GM21786 (cell line): ENCODE measurements at regions not wholly inside any gene's neighbourhood (a gene's known extent, or its start where the extent isn't known, plus 50 kb on each side); places are given as distances from the start of the nearest gene placed in this dataset.
"Not testable (repeated sequence)": the region's sequence is repeated elsewhere in the genome, so short reads cannot be mapped to it uniquely, and the experiment has no call there.

Experiments
- ATAC-seq: cut with Tn5 transposase; IDR thresholded peaks from one replicate; pipeline ENCODE4 v1.9.1; 2021; ENCODE audit not compliant: unreplicated experiment

DNA sequence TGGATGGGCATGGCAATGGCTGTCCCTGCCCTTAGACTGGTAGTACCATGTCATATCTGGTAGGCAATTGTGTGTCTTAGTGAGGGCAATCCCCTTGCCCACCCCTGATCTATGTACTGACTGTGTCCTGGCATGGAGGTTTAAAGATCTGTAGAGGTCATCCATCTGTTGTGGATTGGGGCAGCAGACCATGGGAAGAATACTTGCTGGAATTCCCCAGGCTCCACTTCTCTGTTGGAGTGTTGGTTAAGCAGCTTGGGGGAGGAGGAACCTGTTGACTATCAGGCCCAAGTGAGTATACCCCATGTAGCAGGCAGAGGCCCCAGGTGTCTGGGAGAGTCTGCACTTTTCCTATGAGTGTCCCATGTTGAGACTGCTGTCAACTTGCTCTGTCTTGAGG lies 246.7 kb upstream of the DIPK2B start:
- no peak for ATAC-seq

DNA sequence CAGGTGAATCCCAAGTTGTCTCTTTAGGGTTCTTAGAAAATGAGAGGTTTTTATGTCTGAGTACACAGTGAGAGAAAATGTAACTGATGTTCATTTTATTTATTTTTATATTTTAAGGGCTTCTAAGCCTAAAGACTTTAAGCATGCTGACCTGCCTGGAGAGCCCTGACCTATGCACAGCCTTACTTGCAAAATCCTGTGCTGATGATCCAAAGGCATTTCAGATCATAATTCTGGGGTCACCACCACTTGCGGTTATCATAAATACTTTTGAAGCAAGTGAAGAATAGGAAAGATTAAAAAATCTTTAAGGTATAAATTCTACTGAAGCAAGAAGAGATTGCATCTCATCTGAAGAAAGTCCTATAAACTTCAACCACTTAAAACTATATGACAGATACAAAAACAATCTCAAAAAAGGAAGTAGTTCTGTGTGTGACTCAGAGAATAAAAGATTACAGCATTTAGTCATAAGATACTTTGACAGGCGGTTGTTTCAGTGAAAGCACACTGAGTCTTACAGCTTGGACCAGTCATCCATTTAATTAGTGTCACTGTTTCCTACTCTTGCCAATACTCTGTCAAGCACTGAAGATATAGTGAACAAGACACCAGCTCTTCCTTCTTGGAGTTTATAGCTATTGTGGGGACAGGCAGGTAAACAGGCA lies 245.2 kb upstream of the DIPK2B start:
- ATAC-seq = no peak

DNA sequence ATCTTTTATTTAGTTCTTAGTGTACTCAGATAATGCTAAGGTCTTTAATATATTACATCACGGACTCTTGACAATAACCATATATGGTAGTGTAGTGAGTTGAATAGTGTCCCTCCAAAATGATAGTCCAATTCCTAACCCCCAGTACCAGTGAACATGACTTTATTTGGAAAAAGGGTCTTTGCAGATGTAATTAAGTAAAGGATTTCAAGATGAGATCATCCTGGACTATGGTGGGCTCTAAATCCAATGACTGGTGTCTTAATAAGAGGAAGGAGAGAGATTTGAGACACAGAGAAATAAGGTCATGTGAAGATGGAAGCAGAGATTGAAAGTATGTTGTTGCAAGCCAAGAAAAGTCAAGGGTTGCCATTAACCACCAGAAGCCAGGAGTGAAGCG lies 236.5 kb upstream of the DIPK2B start:
- no peak for ATAC-seq

DNA sequence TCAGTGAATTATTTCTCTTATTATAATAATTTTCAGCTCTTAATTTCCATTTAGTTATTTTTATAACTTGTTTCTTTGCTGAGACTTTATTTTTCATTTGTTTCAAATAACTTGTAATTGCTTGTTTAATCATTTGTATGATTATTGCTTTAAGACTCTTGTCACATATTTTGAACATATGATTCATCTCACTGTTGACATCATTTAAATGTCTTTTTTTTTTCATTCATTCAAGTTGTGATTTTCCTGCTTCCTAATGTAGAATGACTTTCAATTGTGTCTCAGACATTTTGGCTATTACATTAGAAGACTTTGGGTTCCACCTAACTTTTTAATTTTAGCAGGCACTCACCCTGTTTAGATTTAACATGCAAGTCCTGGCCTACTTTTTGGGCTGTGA lies 234.8 kb upstream of the DIPK2B start:
- no peak for ATAC-seq

DNA sequence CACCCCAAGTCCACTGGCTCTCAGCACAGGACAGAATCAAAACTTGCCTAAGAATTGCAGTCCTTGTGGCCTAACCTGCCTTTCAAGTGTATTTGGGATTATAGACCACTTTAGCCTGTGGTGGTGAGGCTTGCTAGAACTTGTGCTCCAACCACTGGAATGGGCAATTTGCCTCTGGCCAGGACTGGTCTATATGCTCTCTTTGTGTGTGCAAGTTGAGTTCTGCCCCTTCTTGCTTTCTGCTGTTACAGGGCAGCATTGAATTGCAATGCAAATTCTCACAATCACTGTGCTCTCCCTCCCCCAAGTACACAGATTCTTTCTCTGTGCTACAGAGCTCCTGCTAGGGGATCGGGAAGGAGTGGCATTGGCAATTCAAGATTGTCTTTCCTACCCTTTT lies 233.6 kb upstream of the DIPK2B start:
- no peak for ATAC-seq

DNA sequence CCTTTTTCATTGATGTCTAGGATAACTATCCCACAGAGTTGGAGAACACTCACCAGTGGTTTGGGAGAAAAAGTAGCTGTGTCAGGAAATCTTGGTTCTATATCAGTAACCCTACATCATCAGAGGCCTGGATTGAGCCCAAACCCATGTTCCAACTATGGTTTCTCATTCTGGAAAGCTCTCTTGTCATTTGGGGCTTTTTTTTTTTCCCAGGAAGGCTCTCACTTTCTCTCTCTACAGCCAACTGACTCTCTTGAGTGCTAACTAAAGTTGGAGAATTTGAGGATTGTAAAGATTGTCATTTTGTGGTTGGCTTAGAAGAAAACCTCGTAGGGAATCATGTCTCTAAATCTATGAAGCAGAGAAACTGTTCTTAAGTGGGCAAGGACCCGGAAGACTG lies 228.2 kb upstream of the DIPK2B start:
- no peak for ATAC-seq

DNA sequence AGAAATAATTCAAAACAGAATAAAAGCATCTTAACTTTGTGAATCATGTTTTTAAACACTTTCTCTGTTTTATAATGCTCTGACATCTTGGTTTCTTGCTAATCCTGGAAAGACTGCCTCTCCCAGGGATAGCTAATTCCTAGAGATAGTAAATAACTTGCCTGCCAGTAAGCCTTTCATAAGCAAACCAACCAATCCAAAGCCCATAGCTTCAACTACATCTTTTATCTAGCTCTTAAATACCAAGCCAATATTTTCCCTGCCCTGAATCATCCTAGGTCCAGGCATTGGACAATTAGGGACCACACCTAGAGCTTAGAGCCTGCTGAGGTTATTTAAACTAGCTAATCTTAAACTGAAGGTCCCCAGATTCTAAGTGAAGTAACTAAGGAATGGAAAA lies 223.7 kb upstream of the DIPK2B start:
- ATAC-seq = no peak

DNA sequence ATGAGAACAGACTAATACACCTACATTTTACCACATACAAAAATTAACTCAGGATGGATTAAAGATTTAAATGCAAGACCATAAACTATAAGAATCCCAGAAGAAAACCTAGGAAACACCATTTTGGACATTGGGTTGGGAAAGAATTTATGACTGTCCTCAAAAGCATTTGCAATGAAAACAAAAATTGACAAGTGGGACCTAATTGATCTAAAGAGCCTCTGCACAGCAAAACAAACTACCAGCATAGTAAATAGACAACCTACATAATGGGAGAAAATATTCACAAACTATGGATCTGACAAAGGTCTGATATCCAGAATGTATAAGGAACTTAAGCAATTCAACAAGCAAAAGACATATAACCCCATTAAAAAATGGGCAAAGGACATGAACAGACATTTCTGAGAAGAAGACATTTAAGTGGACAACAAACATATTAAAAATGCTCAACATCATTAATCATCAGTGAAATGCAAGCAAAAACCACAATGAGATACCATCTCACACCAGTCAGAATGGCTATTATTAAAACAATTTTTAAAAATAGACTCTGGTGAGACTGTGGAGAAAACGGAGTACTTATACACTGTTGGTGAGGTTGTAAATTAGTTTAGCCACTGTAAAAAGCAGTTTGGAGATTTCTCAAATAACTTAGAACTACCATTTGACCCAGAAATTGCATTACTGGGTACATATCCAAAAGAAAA lies 221.7 kb upstream of the DIPK2B start:
- no peak for ATAC-seq

DNA sequence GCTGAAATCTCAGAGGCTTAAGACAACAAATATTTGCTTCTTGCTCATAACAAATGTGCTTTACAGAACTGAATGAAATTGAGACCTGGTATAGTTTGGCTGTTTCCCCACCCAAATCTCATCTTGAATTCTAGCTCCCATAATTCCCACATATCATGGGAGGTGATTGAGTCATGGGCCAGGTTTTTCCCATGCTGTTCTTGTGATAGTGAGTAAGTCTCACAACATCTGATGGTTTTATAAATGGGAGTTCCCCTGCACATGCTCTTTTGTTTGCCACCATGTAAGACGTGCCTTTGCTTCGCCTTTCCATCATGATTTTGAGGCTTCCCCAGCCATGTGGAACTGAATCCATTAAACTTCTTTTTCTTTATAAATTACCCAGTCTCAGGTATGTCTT lies 221.1 kb upstream of the DIPK2B start:
- ATAC-seq = no peak

DNA sequence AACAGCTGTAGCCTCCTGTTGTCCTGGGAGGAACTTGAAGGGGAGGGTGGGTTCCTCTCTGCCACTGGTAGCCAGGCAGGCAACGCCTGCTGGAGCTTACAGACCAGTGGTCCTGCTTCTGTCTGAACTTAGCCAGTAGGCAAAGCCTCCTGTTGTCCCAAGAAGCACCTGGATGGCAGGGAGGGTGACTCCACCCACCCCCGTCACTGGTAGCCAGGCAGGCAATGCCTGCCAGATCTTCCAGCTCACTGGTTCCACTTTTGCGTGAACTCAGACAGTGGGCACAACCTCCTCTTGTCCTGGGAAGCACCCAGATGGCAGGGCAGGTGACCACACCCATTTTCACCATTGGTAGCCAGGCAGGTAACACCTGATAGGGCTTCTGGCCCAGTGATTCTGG lies 203.5 kb upstream of the DIPK2B start:
- ATAC-seq = no peak

DNA sequence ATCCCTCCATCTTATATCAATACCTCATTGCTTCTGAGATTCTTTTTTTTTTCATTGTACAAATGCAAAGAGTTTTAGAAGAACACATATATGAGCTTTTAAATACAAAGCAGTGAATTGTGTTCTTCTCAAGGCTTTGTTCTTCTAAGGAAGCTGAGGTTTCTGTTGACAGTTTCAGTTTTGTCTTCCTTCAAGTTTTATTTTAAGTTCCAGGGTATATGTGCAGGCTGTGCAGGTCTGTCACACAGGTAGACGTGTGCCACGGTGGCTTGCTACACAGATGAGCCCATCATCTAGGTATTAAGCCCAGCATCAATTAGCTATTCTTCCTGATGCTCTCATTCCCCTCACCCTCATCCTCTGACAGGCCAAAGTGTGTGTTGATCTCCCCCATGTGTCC lies 201.2 kb upstream of the DIPK2B start:
- ATAC-seq = no peak

DNA sequence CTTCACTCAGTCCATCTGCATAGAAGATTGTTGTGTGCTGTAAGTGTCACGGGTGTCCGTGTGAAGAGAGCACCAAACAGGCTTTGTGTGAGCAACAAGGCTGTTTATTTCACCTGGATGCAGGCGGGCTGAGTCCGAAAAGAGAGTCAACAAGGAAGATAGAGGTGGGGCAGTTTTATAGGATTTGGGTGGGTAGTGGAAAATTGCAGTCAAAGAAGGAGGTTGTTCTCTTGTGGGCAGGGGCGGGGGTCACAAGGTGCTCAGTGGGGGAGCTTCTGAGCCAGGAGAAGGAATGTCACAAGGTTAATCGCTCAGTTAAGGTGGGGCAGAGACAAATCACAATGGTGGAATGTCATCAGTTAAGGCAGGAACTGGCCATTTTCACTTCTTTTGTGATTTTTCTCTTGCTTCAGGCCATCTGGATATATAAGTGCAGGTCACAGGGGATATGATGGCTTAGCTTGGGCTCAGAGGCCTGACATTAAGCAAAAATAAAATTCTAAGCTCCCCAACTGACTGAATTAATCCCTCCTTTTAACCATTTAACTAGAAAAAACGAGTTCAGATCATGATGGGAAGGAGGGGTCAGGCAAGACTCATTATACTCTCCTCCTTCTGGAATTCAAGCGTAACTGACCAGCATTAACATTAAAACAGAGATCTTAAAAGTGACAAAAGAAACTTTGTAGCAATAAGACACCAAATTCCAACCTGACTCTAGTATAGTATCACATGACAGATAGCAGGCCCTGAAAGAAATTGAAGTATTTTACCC lies 200.5 kb upstream of the DIPK2B start:
- ATAC-seq = not testable (repeated sequence)

DNA sequence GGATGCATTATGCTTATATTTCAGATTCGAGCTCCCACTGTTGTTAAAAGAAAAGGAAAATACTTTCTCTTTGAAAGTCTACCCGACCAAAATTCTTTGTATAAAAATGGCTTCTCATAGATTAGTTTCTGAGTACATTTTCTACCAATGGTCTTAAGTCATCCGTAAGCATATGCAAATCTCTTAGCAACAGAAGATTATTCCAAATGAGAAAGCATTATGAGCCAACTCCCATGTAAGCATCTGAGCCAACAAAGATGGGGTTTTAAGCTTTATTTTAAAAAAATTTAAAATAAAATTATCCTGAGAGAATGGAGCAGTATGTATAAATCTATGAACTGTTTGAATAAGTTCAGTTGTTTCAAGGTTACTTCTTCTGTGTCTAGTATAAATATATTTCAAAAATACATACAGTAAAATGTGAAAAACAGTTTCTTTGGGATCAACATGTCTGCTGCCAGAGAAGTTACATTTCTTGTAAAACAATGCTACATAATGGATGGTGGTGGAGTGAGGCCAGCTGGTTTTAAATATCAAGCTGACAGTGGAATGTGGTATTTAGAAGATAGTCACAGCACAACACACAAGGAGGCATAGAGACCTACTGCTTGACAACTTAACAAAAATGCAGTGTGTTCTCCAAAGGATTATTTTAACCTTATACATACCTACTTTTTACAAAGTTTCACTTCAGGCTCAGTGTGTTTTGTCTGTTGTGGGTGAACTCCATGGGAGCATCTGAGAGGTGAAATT lies 199.5 kb upstream of the DIPK2B start:
- no peak for ATAC-seq

DNA sequence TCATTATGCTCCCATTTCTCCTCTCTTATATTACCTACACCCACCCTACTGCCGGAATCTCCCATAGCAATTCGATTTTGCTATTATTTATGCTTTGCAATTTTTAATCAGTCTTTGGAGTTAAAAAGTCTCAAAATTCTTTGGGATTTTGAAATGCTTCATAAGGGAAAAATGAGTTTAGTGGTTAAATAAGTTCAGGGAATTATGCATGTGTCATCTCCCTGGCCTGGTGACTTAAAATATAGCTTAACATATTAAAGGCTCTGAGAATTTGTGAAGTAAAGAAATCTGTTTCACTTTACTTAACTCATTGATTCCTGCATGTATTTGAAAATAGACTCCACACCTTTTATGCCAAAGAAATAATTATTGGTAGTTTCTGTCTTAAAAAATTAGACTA lies 185.1 kb upstream of the DIPK2B start:
- ATAC-seq = no peak

DNA sequence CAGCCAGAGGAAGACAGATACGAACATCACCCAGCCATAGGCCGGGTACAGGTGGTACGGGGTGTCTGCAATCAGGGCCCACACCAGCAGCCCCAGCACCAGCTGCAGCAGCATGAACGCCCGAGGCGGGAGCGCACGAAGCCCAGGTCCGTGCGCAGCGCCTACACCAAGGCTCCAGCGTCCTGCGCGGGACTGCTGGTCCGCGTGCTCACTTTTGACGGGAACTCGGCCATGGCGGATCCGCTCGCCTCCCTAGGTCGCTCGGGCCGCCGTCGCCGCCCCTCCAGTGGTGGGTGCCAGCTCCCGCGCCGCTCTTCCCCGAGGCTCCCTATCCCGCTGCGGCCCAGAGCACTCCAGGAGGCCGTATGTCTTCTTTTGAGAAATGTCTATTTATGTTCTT lies 181.2 kb upstream of the DIPK2B start:
- no peak for ATAC-seq

DNA sequence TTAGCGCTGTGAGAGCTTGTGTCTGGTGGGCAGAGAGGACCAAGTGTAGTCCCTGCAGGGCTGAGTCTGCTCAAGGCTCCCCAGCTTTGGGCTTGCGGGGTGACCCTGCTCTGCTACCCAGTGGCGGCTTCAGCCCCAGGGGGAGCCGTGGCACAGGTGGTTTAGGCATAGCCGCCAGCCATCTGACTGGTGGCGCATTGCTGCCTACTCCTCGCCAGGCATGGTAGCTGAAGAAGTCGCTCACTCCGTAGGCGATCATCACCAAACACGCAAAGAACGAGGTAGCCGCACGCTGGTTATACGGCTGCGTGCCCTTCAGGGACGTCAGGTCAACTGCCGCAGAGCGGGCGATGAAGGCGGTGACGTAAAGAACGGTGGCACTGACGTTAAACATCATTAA lies 180.7 kb upstream of the DIPK2B start:
- no peak for ATAC-seq

DNA sequence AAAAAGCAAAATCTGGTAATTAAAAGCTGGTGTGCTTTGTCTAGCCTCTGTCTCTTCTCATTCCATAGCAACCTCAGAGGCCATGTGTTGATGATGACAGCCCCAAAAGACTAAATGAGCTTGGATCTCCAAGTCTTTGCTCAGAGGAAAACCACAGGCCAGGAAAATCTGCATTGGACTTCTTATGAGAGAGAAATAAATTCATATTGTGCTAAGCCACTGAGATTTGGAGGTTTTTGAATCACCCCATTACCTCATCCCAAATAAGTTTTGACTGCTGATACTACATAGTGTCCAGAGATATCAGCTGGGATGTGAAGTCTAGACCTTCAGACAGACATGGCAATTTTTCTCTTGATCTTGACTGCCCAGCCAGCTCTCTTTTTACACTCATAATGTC lies 178.6 kb upstream of the DIPK2B start:
- no peak for ATAC-seq

DNA sequence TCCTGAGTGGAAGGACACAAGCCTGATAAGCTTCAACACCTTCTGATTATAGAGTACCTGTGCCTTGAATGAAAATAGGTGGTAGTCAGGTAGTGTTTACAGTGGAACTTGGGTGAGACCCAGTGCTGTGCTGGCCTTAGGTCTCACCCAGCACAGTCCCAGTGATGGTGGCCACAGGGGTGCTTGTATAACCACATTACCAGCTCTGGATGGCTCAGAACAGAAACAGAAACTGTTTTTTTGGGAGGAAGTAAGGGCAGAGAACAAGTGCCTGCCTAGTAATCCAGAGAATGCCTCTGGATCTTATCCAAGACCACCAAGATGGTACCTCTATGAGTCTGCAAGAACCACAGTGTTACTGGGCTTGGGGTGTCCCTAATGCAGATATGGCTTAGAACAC lies 171.5 kb upstream of the DIPK2B start:
- no peak for ATAC-seq

DNA sequence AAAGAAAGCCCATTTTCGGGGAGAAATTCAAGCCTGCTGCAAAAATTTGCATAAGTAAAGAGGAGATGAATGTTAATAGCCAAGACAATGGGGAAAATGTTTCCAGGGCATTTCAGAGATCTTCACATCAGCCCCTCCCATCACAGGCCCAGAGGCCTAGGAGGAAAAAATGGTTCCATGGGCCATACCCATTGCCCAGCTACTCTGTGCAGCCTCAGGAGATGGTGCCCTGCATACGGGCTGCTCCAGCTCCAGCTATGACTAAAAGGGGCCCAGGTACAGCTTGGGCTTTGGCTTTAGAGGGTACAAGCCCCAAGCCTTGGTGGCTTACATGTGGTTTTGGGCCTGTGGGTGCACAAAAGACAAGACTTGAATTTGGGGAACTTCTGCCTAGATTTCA lies 168.0 kb upstream of the DIPK2B start:
- ATAC-seq = no peak

DNA sequence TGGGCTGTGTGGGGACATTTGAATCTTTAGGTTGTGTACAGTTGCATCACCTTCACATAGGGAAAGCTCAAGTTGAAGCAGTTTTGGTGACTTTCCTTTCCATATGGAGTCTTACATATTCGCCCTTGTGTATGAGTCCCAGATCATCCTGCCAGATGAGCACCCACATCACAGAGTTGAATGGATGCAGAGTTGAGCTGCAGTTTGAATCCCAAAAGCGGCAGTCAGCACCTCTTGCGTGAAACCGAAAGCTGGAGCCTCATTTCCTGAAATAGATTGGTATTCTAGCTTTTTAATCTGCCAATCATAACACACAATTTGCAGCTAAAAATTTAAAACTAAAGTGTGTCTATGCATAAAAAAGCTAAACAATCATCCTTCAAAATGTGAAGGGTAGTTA lies 162.9 kb upstream of the DIPK2B start:
- ATAC-seq = no peak

DNA sequence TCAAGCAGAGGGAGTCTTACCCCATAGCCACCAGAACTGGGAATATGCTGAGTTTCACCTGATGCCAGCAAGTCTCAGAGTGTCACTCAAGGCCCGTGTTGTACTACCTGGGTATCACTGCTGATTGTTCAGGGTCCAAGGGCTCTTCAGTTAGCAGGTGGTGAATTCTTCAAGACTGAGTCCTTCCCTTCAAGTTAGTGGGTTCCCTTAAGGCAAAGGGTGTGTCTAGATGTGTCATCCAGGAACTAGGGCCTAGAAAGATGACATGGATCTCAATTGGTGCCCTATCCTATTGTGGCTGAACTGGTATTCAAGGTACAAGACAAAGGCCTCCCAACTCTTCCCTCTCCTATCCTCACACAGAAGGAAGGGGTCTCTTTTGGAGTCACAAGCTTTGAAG lies 159.9 kb upstream of the DIPK2B start:
- ATAC-seq = no peak

DNA sequence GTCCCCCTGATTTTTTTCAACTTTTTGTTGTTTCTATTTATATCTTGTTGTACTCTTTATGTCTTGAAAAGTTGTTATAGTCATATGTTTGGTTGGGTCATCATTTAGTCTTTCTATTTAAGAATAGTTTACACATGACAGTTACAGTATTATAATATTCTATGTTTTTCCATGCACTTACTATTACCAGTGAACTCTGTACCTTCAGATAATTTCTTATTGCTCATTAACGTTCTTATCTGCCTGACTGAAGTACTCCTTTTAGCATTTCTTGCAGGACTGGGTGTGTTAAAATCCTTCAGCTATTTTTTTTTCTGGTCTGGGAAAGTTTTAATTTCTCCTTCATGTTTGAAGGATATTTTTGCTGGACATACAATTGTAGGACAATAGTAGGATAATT lies 157.7 kb upstream of the DIPK2B start:
- no peak for ATAC-seq
